ENCODE measurements at regions not wholly inside any gene's neighbourhood (a gene's known extent, or its start where the extent isn't known, plus 50 kb on each side); places are given as distances from the start of the nearest gene placed in this dataset.

- WGBS, 2 donors = 76 to 91% methylated on average over 3 of the region's 3 CpGs
- H3K9me3 ChIP-seq = no peaks in the 10 kb centered on the region
- intact Hi-C loops (cut with DNase I) = no loop called here
- H3K4me3 ChIP-seq = no peak overlapping the region
- H3K27ac ChIP-seq = peak overlapping the region; percentile 21 to 71 (median 54)
- no peaks in the 10 kb centered on the region for H3K36me3 ChIP-seq (replicated peaks in 1 of 2; ENCODE audit: insufficient read depth in 1 of 2, low read depth in 2 of 2)
- DNase-seq (peak in 2 of 4 donors; percentile 42 to 46), ATAC-seq (peak; percentile 84)
- peaks cover 20% of the 10 kb centered on the region for H3K4me1 ChIP-seq
- H3K27me3 ChIP-seq = no peaks in the 10 kb centered on the region
- TF ChIP-seq CTCF (IDR thresholded peaks at IDR 0.05) (no peak), POLR2A (IDR thresholded peaks at IDR 0.05) (no peak)
These were observed 112.8 kb downstream of the RIPK4 start for GRCh38 chr21:41653954-41654491.

- 58 to 63% methylated on average over 13 of the region's 13 CpGs for WGBS, 2 donors
- no peaks in the 10 kb centered on the region for H3K36me3 ChIP-seq (replicated peaks in 1 of 2; ENCODE audit: insufficient read depth in 1 of 2, low read depth in 2 of 2)
These were observed 113.5 kb downstream of the RIPK4 start for GRCh38 chr21:41653243-41653953.

GRCh38 chr21:41651830-41652229 is 115.0 kb downstream of the RIPK4 start:
- Histone ChIP-seq H3K27ac (peak overlapping the region in 3 of 4 donors; percentile 20 to 65 (median 57)), H3K9me3 (no peaks in the 10 kb centered on the region), H3K4me1 (peaks cover 20% of the 10 kb centered on the region), H3K4me3 (no peak overlapping the region), H3K36me3 (replicated peaks in 1 of 2; ENCODE audit: insufficient read depth in 1 of 2, low read depth in 2 of 2) (no peaks in the 10 kb centered on the region), H3K27me3 (no peaks in the 10 kb centered on the region)
- no peak for TF ChIP-seq POLR2A (IDR thresholded peaks at IDR 0.05)
- TF ChIP-seq CTCF (IDR thresholded peaks at IDR 0.05) = no peak
- ATAC-seq (no peak), DNase-seq (no peak)
- 69 to 72% methylated on average over 6 of the region's 6 CpGs for WGBS, 2 donors
- intact Hi-C loops (cut with DNase I) = no loop called here

More at GRCh38 chr21:41653243-41653953, 113.5 kb downstream of the RIPK4 start:
- TF ChIP-seq CTCF (IDR thresholded peaks at IDR 0.05) (no peak), POLR2A (IDR thresholded peaks at IDR 0.05) (no peak)
- ATAC-seq = no peak
- Histone ChIP-seq H3K27me3 (no peaks in the 10 kb centered on the region), H3K9me3 (no peaks in the 10 kb centered on the region), H3K27ac (peak overlapping the region in 3 of 4 donors; percentile 48 to 71 (median 61)), H3K4me3 (no peak overlapping the region), H3K4me1 (peaks cover 20% of the 10 kb centered on the region)
- intact Hi-C loops (cut with DNase I) = no loop called here
- DNase-seq = no peak

- TF ChIP-seq POLR2A (IDR thresholded peaks at IDR 0.05) (no peak), CTCF (IDR thresholded peaks at IDR 0.05) (no peak)
- intact Hi-C loops (cut with DNase I) = no loop called here
- WGBS, 2 donors = 25 to 44% methylated on average over 8 of the region's 8 CpGs
- Histone ChIP-seq H3K27ac (peak overlapping the region in 3 of 4 donors; percentile 20 to 65 (median 57)), H3K27me3 (no peaks in the 10 kb centered on the region), H3K36me3 (replicated peaks in 1 of 2; ENCODE audit: insufficient read depth in 1 of 2, low read depth in 2 of 2) (no peaks in the 10 kb centered on the region), H3K4me3 (no peak overlapping the region), H3K9me3 (no peaks in the 10 kb centered on the region), H3K4me1 (peaks cover 20% of the 10 kb centered on the region)
- DNase-seq = peak in 1 of 4 donors; percentile 27
- ATAC-seq = peak; percentile 30
These were observed 115.4 kb downstream of the RIPK4 start for GRCh38 chr21:41651406-41651805.
